IMR-90 (cell line): ENCODE measurements at regions not wholly inside any gene's neighbourhood (a gene's known extent, or its start where the extent isn't known, plus 50 kb on each side); places are given as distances from the start of the nearest gene placed in this dataset.

Source experiments
- ATAC-seq: fragments of 200-7000 bp; cut with Tn5 transposase; 2 replicates; pipeline ENCODE4 v1.9.1; 2020; ENCODE audit warnings: low read depth, mild to moderate bottlenecking, moderate library complexity
- BruUV-seq: library from RNA; stranded (reverse); fragments of 400-500 nt; replicated peaks from 2 replicates; lab custom pipeline; 2021; lab: Mats Ljungman, UMichigan
- CTCF ChIA-PET: fragments of 300-600 bp; formaldehyde crosslinking; extraction: SDS; loops from one replicate; lab custom pipeline; 2021; ENCODE audit warnings: antibody characterized with exemption; lab: Yijun Ruan, JAX
- POLR2A ChIA-PET: fragments of 300-600 bp; sonication (Branson Sonifier 250); formaldehyde crosslinking; loops from one replicate; lab custom pipeline; 2022; ENCODE audit warnings: antibody characterized with exemption; ENCODE audit not compliant: unreplicated experiment; lab: Charles Lee
- DNase-seq: peaks from one replicate; pipeline ENCODE4 v3.0.0; 2013
- H2AFZ ChIP-seq: replicated peaks from 2 replicates; pipeline ENCODE3; 2013; ENCODE audit warnings: low read length, mild to moderate bottlenecking; ENCODE audit not compliant: poor library complexity
- H2AK5ac ChIP-seq: 2 replicates; pipeline ENCODE4 v1.6.1; 2013; ENCODE audit warnings: low read depth, low read length, inconsistent platforms
- H2AK9ac ChIP-seq: replicated peaks from 2 replicates; pipeline ENCODE3; 2013; ENCODE audit warnings: mild to moderate bottlenecking, low read depth, low read length, moderate library complexity; ENCODE audit not compliant: poor library complexity
- H2BK120ac ChIP-seq: 2 replicates; pipeline ENCODE4 v1.6.1; 2013; ENCODE audit warnings: low read depth, low read length, inconsistent platforms
- H2BK15ac ChIP-seq: 3 replicates; pipeline ENCODE4 v1.6.1; 2013; ENCODE audit warnings: low read depth, low read length, inconsistent platforms
- H2BK20ac ChIP-seq: 2 replicates; pipeline ENCODE4 v1.6.1; 2013; ENCODE audit warnings: low read depth, mild to moderate bottlenecking, inconsistent platforms, low read length, moderate library complexity
- H2BK5ac ChIP-seq: 2 replicates; pipeline ENCODE4 v1.6.1; 2013; ENCODE audit warnings: mild to moderate bottlenecking, low read depth, low read length, inconsistent platforms; ENCODE audit not compliant: poor library complexity, severe bottlenecking
- H3K14ac ChIP-seq: replicated peaks from 2 replicates; pipeline ENCODE4 v1.6.1; 2013; ENCODE audit warnings: low read depth, low read length, inconsistent platforms
- H3K18ac ChIP-seq: 2 replicates; pipeline ENCODE4 v1.6.1; 2013; ENCODE audit warnings: low read depth, low read length, control low read depth
- H3K23ac ChIP-seq: 2 replicates; pipeline ENCODE4 v1.6.1; 2013; ENCODE audit warnings: low read depth, low read length, inconsistent platforms
- H3K27ac ChIP-seq: 2 replicates; pipeline ENCODE4 v1.5.1; 2013; ENCODE audit warnings: mild to moderate bottlenecking, control low read depth, low read length; ENCODE audit not compliant: insufficient read depth
- H3K27me3 ChIP-seq: 2 replicates; pipeline ENCODE4 v1.6.1; 2013; ENCODE audit warnings: low read length; ENCODE audit not compliant: control insufficient read depth, insufficient read depth
- H3K36me3 ChIP-seq: 2 replicates; pipeline ENCODE4 v1.6.1; 2013; ENCODE audit warnings: low read length, mixed read lengths; ENCODE audit not compliant: control insufficient read depth, insufficient read depth
- H3K4ac ChIP-seq: 2 replicates; pipeline ENCODE4 v1.6.1; 2013; ENCODE audit warnings: low read depth, low read length, inconsistent platforms
- H3K4me1 ChIP-seq: 2 replicates; pipeline ENCODE4 v1.6.1; 2013; ENCODE audit warnings: low read length, mixed read lengths; ENCODE audit not compliant: control insufficient read depth, insufficient read depth
- H3K4me2 ChIP-seq: 2 replicates; pipeline ENCODE4 v1.6.1; 2013; ENCODE audit warnings: low read depth, mild to moderate bottlenecking, control low read depth, low read length, moderate library complexity
- H3K4me3 ChIP-seq: 2 replicates; pipeline ENCODE4 v1.5.1; 2013; ENCODE audit warnings: low read depth, mild to moderate bottlenecking, control low read depth, low read length, moderate library complexity; ENCODE audit not compliant: insufficient read depth
- H3K56ac ChIP-seq: 2 replicates; pipeline ENCODE4 v1.6.1; 2013; ENCODE audit warnings: low read length, inconsistent platforms; ENCODE audit not compliant: insufficient read depth; ENCODE audit errors: extremely low read depth
- H3K79me1 ChIP-seq, 2 experiments: 2 replicates each; pipeline ENCODE4 v1.6.1; 2013; ENCODE audit warnings: low read length in 2 of 2, inconsistent platforms in 1 of 2, low read depth in 1 of 2
- H3K9ac ChIP-seq: 2 replicates; pipeline ENCODE4 v1.6.1; 2013; ENCODE audit warnings: low read depth, low read length, control low read depth
- H3K9me1 ChIP-seq: 2 replicates; pipeline ENCODE4 v1.6.1; 2013; ENCODE audit warnings: low read length, inconsistent platforms; ENCODE audit not compliant: insufficient read depth
- H3K9me3 ChIP-seq: 2 replicates; pipeline ENCODE4 v1.6.1; 2013; ENCODE audit warnings: low read length; ENCODE audit not compliant: control insufficient read depth, insufficient read depth
- H4K20me1 ChIP-seq: 2 replicates; pipeline ENCODE4 v1.6.1; 2013; ENCODE audit warnings: low read length, inconsistent platforms; ENCODE audit not compliant: insufficient read depth
- H4K5ac ChIP-seq: 2 replicates; pipeline ENCODE4 v1.6.1; 2013; ENCODE audit warnings: mild to moderate bottlenecking, low read depth, low read length, control low read depth
- H4K8ac ChIP-seq, 2 experiments: 2 replicates each; pipeline ENCODE4 v1.6.1; 2013; ENCODE audit warnings: low read depth in 2 of 2, low read length in 2 of 2, control low read depth in 1 of 2, inconsistent platforms in 1 of 2
- H4K91ac ChIP-seq: 2 replicates; pipeline ENCODE4 v1.6.1; 2013; ENCODE audit warnings: low read depth, low read length, inconsistent platforms; ENCODE audit not compliant: insufficient read depth
- BHLHE40 ChIP-seq: fragments of 150-350 bp; IDR thresholded peaks from 2 replicates; pipeline ENCODE4 v1.6.1; 2016; ENCODE audit warnings: mild to moderate bottlenecking, low read depth, low read length
- CEBPB ChIP-seq: IDR thresholded peaks from 2 replicates; pipeline ENCODE4 v1.6.1; 2012; ENCODE audit warnings: low read depth, low read length, improper control_type of control experiment
- CHD1 ChIP-seq: IDR thresholded peaks from 2 replicates; pipeline ENCODE4 v1.6.1; 2012; ENCODE audit warnings: low read depth, low read length, improper control_type of control experiment
- MAFK ChIP-seq: IDR thresholded peaks from 2 replicates; pipeline ENCODE4 v1.6.1; 2012; ENCODE audit warnings: low read depth, low read length, improper control_type of control experiment
- MAZ ChIP-seq: IDR thresholded peaks from 2 replicates; pipeline ENCODE4 v1.6.1; 2012; ENCODE audit warnings: low read depth, mild to moderate bottlenecking, low read length, improper control_type of control experiment, moderate library complexity, borderline replicate concordance
- MXI1 ChIP-seq: IDR thresholded peaks from 2 replicates; pipeline ENCODE4 v1.6.1; 2012; ENCODE audit warnings: low read depth, mild to moderate bottlenecking, low read length, moderate library complexity, borderline replicate concordance
- NFE2L2 ChIP-seq: fragments of 150-350 bp; IDR thresholded peaks from 2 replicates; pipeline ENCODE4 v1.6.1; 2016; ENCODE audit warnings: low read depth, mild to moderate bottlenecking, low read length
- POLR2A ChIP-seq: IDR thresholded peaks from 2 replicates; pipeline ENCODE4 v1.6.1; 2012; ENCODE audit warnings: mild to moderate bottlenecking, low read depth, low read length
- RAD21 ChIP-seq: IDR thresholded peaks from 2 replicates; pipeline ENCODE4 v1.6.1; 2012; ENCODE audit warnings: low read length, improper control_type of control experiment
- RCOR1 ChIP-seq: IDR thresholded peaks from 2 replicates; pipeline ENCODE4 v1.6.1; 2012; ENCODE audit warnings: mild to moderate bottlenecking, low read length, improper control_type of control experiment; ENCODE audit not compliant: insufficient replicate concordance
- RFX5 ChIP-seq: IDR thresholded peaks from 2 replicates; pipeline ENCODE4 v1.8.0; 2012; ENCODE audit warnings: low read depth, mild to moderate bottlenecking, low read length, moderate library complexity
- SMC3 ChIP-seq: fragments of 150-350 bp; IDR thresholded peaks from 2 replicates; pipeline ENCODE4 v1.6.1; 2016; ENCODE audit warnings: low read depth, mild to moderate bottlenecking, antibody characterized with exemption, low read length, moderate library complexity
- WGBS, 2 experiments: methylation state at CpG; one replicate each; pipeline versions ENCODE4 v1.1.5 to v1.1.7; 2013; ENCODE audit warnings: missing lambda C conversion rate in 2 of 2; ENCODE audit not compliant: insufficient read length in 1 of 2; ENCODE audit errors: extremely low coverage in 2 of 2; 5-methylcytosine and 5-hydroxymethylcytosine counted together
- dilution Hi-C: fragments of 300-500 bp; cut with HindIII; formaldehyde crosslinking; loops from one replicate; pipeline ENCODE4 v1.14.3; 2018; ENCODE audit warnings: low sequenced_read_pairs; ENCODE audit not compliant: unreplicated experiment
- in situ Hi-C: fragments of 300-500 bp; cut with MboI; formaldehyde crosslinking; loops from 3 replicates; pipeline ENCODE4 v1.14.3; 2019; ENCODE audit warnings: low sequenced_read_pairs, inconsistent platforms, mixed read lengths
- intact Hi-C: fragments of 100-400 bp; cut with micrococcal nuclease; formaldehyde crosslinking; loops from 2 replicates; pipeline ENCODE4 v1.10.0; 2022
- TF ChIP-seq, protein P1 (sequence below): fragments of 150-350 bp; IDR thresholded peaks from 2 replicates; pipeline ENCODE4 v1.6.1; 2017; ENCODE audit warnings: mild to moderate bottlenecking, antibody characterized with exemption, low read length, low read depth
- TF ChIP-seq, protein P2 (sequence below): fragments of 150-350 bp; IDR thresholded peaks from 2 replicates; pipeline ENCODE4 v1.6.1; 2016; ENCODE audit warnings: low read depth, mild to moderate bottlenecking, low read length, moderate library complexity, borderline replicate concordance
- TF ChIP-seq, protein P3 (sequence below): conservative IDR thresholded peaks from 2 replicates; pipeline ENCODE4 v1.5.1; 2012; ENCODE audit warnings: mild to moderate bottlenecking, low read depth, low read length, improper control_type of control experiment

DNA sequence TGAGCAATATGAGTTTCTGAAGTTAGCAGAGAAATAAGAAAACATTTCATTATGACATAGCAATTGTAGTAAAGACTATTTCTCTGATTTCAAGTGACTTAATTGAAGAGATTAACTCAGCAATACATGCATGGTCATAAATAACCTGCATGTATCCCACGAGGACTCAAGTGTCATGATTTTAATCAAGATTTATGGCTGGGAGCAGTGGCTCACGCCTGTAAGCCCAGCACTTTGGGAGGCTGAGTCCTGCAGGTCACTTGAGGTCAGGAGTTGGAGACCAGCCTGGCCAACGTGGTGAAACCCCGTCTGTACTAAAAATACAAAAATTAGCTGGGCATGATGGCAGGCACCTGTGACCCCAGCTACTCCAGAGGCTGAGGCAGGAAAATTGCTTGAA is 311.9 kb upstream of the PLD5 start:
- WGBS, 2 experiments: 0% methylated on average over 2 of the region's 4 CpGs; no CpG with 5 or more reads in 1 of the 2 experiments
- Histone ChIP-seq H3K36me3 (no peaks in the 10 kb centered on the region), H4K5ac (no peak overlapping the region), H2AK5ac (no peak overlapping the region), H3K56ac (no peak overlapping the region), H3K27me3 (no peaks in the 10 kb centered on the region), H3K23ac (no peak overlapping the region), H3K9me1 (no peaks in the 10 kb centered on the region), H2AFZ (no peak overlapping the region), H2AK9ac (no peak overlapping the region), H4K91ac (no peak overlapping the region), H4K8ac (no peak overlapping the region), H3K4me2 (no peak overlapping the region), H3K14ac (no peak overlapping the region), H3K4me1 (no peaks in the 10 kb centered on the region), H2BK20ac (no peak overlapping the region), H3K9ac (no peak overlapping the region), H2BK15ac (no peak overlapping the region), H3K79me1 (no peaks in the 10 kb centered on the region), H2BK120ac (no peak overlapping the region), H4K20me1 (no peaks in the 10 kb centered on the region), H3K4ac (no peak overlapping the region), H3K9me3 (peaks cover 10% of the 10 kb centered on the region; the same call in 1 of the 2 replicates), H3K4me3 (no peak overlapping the region), H3K18ac (no peak overlapping the region), H3K27ac (no peak overlapping the region), H2BK5ac (no peak overlapping the region)
- TF ChIP-seq NFE2L2 (no peak), CHD1 (no peak), MAZ (no peak), CEBPB (no peak), POLR2A (no peak), MAFK (no peak), MXI1 (no peak), RAD21 (no peak), RFX5 (no peak), RCOR1 (no peak), BHLHE40 (no peak), SMC3 (no peak)
- TF ChIP-seq, protein P1, sequence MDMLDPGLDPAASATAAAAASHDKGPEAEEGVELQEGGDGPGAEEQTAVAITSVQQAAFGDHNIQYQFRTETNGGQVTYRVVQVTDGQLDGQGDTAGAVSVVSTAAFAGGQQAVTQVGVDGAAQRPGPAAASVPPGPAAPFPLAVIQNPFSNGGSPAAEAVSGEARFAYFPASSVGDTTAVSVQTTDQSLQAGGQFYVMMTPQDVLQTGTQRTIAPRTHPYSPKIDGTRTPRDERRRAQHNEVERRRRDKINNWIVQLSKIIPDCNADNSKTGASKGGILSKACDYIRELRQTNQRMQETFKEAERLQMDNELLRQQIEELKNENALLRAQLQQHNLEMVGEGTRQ: no peak
- TF ChIP-seq, protein P2, sequence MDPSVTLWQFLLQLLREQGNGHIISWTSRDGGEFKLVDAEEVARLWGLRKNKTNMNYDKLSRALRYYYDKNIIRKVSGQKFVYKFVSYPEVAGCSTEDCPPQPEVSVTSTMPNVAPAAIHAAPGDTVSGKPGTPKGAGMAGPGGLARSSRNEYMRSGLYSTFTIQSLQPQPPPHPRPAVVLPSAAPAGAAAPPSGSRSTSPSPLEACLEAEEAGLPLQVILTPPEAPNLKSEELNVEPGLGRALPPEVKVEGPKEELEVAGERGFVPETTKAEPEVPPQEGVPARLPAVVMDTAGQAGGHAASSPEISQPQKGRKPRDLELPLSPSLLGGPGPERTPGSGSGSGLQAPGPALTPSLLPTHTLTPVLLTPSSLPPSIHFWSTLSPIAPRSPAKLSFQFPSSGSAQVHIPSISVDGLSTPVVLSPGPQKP: no peak
- TF ChIP-seq, protein P3, sequence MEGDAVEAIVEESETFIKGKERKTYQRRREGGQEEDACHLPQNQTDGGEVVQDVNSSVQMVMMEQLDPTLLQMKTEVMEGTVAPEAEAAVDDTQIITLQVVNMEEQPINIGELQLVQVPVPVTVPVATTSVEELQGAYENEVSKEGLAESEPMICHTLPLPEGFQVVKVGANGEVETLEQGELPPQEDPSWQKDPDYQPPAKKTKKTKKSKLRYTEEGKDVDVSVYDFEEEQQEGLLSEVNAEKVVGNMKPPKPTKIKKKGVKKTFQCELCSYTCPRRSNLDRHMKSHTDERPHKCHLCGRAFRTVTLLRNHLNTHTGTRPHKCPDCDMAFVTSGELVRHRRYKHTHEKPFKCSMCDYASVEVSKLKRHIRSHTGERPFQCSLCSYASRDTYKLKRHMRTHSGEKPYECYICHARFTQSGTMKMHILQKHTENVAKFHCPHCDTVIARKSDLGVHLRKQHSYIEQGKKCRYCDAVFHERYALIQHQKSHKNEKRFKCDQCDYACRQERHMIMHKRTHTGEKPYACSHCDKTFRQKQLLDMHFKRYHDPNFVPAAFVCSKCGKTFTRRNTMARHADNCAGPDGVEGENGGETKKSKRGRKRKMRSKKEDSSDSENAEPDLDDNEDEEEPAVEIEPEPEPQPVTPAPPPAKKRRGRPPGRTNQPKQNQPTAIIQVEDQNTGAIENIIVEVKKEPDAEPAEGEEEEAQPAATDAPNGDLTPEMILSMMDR: no peak
- DNase-seq: no peak
- CTCF ChIA-PET: no interaction called here
- in situ Hi-C loops (no loop called here), dilution Hi-C loops (no loop called here), intact Hi-C loops (no loop called here)
- no peak for ATAC-seq
- POLR2A ChIA-PET: no interaction called here
- no TSS peak for BruUV-seq
